Omental fat pad (tissue), 3 donors: ENCODE measurements at regions not wholly inside any gene's neighbourhood (a gene's known extent, or its start where the extent isn't known, plus 50 kb on each side); places are given as distances from the start of the nearest gene placed in this dataset.

ENCODE experiments used
- ATAC-seq: fragments of 150-250 bp; one replicate; pipeline ENCODE4 v1.9.1; 2016; ENCODE audit warnings: mild to moderate bottlenecking, moderate library complexity; ENCODE audit not compliant: low FRiP score
- DNase-seq: peaks from one replicate; pipeline ENCODE4 v3.0.0-alpha.2; 2019; ENCODE audit warnings: low spot score
- CTCF ChIP-seq, 3 donors: fragments of 450-650 bp; IDR thresholded peaks; one replicate each; pipeline ENCODE4 v1.5.1; 2016 to 2017; ENCODE audit warnings: antibody characterized with exemption in 3 of 3, mild to moderate bottlenecking in 3 of 3, moderate library complexity in 2 of 3

GRCh38 chr6:44575644-44576043 is 188.1 kb downstream of the CDC5L start:
- no peak for ATAC-seq
- TF ChIP-seq CTCF (IDR thresholded peaks at IDR 0.05), result no peak
- DNase-seq, result no peak

GRCh38 chr6:44576132-44576631 is 188.7 kb downstream of the CDC5L start:
- DNase-seq (no peak), ATAC-seq (no peak)
- no peak for TF ChIP-seq CTCF (IDR thresholded peaks at IDR 0.05)

- DNase-seq (no peak), ATAC-seq (no peak)
- no peak for TF ChIP-seq CTCF (IDR thresholded peaks at IDR 0.05)
Measured at GRCh38 chr6:44580901-44581300, 193.4 kb downstream of the CDC5L start.

- no peak for DNase-seq
- TF ChIP-seq CTCF (IDR thresholded peaks at IDR 0.05), result no peak
- no peak for ATAC-seq
Measured at GRCh38 chr6:44582930-44583329, 195.4 kb downstream of the CDC5L start.

- ATAC-seq, result no peak
- DNase-seq, result no peak
- TF ChIP-seq CTCF (IDR thresholded peaks at IDR 0.05), result no peak
Measured at GRCh38 chr6:44590471-44590870, 203.0 kb downstream of the CDC5L start.

GRCh38 chr6:44593539-44593944 is 206.0 kb downstream of the CDC5L start:
- no peak for ATAC-seq
- DNase-seq, result peak; percentile 48
- peak in 1 of 3 donors; percentile 19 for TF ChIP-seq CTCF (IDR thresholded peaks at IDR 0.05)

- ATAC-seq (no peak), DNase-seq (no peak)
- no peak for TF ChIP-seq CTCF (IDR thresholded peaks at IDR 0.05)
Measured at GRCh38 chr6:44594481-44594880, 207.0 kb downstream of the CDC5L start.
